NCI-H187 treated with DMSO at 0.1 percent for 48 hours (cell line): ENCODE measurements at regions not wholly inside any gene's neighbourhood (a gene's known extent, or its start where the extent isn't known, plus 50 kb on each side); places are given as distances from the start of the nearest gene placed in this dataset.
"Not testable (repeated sequence)": the region's sequence is repeated elsewhere in the genome, so short reads cannot be mapped to it uniquely, and the experiment has no call there.

Experiments used
- DNase-seq: peaks from one replicate; lab custom pipeline; 2025; lab: John Stamatoyannopoulos, UW

DNA sequence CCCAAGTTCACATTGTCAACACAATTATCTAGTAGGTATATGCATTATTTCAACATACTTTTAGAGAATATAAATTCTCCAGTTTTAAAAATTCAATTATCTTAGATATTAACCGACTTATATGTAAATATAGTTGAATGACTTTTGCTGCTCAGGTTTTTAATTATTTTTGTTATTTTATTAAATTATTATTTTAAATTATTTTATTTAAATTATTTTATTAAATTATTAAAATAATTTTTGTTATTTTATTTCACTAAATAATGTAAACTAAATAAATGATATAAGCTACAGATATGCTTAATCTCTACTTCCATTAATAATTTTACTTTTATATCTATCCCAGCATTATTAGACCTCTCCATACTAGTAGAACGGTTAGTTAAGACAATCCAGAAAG, 544.3 kb upstream of the ARRDC3 start:
- DNase-seq = no peak

DNA sequence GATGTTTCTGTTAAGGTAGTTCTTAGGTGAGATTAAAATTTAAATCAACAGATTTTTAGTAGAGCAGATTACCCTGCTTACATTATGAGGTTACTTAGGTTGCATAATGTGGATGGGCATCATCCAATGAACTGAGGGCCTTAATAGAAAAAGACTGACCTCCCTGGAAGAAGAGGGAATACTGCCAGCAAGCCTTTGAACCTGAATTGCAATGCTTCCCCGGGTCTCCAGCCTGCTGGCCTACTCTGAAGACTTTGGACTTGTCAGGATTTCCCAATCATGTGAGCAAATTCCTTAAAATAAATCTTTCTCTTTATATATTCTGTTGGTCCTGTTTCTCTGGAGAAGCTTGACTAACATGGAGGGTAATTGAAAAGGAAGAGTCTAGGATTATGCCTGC, 542.1 kb upstream of the ARRDC3 start:
- no peak for DNase-seq

DNA sequence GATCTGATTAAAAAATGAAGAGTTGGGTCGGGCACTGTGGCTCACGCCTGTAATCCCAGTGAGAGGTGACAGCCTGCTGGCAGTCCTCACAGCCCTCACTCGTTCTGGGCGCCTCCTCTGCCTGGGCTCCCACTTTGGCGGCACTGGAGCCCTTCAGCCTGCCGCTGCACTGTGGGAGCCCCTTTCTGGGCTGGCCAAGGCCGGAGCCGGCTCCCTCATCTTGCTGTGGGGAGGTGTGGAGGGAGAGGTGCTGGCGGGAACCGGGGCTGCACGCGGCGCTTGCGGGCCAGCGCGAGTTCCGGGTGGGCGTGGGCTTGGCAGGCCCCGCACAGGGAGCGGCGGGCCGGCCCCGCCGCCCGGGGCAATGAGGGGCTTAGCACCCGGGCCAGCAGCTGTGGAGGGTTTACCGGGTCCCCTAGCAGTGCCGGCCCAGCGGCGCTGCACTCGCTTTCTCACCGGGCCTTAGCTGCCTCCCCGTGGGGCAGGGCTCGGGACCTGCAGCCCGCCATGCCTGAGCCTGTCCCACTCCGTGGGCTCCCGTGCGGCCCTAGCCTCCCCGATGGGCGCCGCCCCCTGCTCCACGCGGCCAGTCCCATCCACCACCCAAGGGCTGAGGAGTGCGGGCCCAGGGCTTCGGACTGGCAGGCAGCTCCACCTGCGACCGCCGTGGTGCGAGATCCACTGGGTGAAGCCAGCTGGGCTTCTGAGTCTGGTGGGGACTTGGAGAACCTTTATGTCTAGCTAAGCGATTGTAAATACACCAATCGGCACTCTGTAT, 534.1 kb upstream of the ARRDC3 start:
- not testable (repeated sequence) for DNase-seq

DNA sequence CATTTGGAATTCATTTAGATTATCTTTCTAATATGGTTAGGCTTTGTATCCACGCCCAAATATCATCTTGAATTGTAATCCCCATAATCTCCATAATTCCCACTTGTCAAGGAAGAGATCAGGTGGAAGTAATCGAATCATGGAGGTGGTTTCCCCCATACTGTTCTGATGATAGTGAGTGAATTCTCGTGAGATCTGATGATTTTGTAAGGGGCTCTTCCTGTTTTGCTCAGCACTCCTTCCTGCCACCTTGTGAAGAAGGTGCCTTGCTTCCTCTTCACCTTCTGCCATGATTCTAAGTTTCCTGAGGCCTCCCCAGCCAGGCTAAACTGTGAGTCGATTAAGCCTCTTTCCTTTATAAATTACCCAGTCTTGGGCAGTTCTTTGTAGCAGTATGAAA, 527.5 kb upstream of the ARRDC3 start:
- no peak for DNase-seq

DNA sequence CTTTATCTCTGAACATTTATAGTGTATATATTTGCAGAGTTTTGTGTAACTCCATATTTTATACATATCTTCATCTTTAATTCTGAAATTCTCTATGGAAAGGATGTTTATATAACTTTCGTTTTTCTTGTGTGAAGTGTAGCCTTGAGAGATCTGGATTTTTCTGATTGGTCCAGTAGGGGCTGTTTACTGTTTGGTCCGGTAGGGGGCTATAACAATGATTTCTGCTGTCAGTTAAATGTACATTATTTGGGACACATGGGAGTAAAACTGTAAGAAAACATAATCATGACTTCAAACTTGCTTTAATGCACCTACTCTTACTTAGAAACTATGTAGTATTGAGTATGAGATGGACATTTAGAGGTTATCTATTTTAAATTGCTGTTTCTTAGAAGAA, 527.1 kb upstream of the ARRDC3 start:
- DNase-seq = no peak

DNA sequence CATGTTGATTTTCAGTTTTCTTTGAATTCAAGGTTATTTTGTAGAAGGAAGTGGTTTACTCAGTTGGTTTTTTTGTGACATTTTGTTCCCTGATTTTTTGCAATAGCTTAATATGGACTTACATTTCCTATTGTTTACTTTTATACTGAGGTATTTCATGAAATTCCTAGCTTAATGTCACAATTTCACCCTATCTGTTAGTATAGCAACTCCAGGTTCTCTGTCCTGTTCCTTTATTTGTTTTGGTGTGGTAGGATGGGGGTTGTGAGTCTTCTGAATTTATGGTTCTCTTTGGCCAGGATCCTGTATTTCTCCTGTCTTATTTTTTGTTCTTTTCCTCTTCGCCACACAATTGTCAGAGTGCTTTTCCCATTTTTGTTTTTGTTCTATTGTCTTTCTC, 523.4 kb upstream of the ARRDC3 start:
- no peak for DNase-seq

DNA sequence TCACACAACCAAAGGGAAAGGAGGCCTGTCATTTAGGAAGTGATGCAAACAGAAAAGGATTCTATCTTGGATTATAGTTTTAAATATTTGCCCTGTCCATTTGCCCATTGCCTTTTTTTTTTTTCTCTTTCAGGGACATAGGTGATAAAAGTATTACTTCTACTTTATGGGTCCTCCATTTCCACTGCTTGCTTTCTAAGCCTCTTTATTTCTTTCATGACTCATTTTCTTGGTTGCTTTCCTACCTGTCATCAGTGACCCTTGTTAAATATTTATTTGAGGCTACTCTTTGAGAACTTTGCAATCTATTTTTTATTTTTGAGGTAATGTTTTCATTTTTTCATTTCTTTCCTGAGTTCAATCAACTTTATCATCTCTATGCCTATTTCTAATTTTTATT, 522.9 kb upstream of the ARRDC3 start:
- DNase-seq = no peak

DNA sequence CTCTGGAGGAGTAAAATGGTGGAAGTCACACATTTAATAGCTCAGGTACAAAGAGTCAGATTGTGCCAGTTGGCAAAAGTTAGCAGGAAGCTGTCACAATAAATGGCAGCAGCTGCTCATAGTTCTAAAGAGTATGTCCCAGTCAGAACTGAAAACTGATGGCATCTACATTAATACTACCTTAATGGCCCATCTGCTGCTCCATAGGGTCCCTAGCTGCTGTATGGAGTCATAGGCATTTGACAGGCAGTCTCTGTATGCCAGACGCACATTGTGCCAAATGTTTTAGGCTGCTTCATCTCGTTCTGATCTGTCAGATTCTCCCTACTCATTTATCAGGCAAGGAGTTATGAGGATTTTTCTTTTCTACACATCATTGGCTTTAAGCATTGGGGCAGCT, 515.8 kb upstream of the ARRDC3 start:
- no peak for DNase-seq

DNA sequence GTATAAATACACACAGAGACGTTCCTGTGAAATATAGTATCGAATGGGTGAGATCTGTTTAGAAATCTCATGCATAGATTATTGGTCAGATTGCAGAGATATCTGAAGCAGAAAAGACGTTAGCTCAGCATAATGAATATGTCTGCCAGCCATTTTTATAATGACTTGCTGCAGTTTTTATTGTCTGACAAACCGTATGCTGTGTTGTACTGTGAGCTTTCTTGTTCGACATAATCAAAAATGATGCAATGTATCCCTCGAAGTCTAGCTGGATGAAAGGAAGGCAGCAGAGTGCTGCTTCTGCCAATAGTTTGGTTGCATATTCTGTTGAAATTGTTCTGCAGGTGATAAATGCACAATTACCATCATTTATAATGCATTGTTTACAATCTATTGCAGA, 514.9 kb upstream of the ARRDC3 start:
- DNase-seq = no peak

DNA sequence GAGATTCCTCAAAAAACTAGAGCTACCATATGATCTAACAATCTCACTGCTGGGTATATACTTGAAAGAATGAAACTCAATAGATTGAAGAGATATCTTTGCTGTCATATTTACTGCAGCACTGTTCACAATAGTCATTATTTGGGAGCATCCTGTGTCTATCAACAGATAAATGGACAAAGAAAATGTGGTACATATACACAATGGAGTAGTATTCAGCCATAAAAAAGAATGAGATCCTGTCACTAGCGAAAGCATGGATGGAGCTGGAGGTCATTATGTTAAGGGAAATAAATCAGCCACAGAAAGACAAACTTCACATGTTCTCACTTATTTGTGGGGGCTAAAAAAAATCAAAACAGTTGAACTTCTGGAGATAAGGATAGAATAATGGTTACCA, 505.7 kb upstream of the ARRDC3 start:
- DNase-seq = no peak

DNA sequence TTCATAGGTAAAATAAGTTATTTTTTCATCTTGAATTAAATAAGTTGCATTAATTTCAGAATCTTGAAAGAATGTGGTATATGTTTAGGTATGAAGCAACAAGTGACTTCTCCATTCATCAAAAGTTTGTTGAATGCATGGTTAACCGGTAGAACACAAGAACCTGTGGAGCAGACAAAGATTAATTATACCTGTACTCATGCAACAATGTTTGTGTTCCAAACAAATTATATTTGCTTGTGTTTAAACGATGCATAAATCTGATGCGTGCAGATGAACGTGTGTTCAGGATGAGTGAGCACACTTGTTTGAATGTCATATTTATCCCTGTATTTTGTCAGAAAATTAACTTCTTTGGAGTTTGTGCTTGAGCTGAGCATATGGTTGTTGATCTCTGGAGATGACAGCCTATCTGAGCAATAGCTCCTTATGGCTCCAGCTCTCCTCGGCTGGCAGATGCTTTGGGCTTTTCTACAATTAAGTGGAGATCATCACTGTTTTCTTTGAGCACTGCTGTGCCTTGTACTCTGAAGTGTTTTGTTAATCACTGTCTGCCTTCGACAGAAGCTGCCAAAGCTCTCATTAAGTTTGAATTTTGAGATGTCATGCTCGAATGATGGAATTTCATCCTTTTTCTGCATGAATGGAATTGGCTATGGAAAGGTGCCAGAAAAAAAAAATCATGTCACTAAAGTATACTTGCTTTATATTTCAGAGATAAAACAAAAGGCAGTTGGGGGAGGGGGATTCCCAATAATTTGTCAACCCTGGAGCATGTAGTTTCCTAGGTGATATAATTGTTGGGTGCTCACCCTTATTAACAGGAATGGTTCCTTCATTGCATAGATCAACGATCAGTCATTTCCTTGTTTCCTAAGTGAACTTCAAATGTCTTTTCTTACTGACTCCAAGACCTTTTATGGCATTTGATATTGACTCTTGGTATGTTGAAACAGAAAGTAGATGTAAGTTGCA, 502.5 kb upstream of the ARRDC3 start:
- no peak for DNase-seq

DNA sequence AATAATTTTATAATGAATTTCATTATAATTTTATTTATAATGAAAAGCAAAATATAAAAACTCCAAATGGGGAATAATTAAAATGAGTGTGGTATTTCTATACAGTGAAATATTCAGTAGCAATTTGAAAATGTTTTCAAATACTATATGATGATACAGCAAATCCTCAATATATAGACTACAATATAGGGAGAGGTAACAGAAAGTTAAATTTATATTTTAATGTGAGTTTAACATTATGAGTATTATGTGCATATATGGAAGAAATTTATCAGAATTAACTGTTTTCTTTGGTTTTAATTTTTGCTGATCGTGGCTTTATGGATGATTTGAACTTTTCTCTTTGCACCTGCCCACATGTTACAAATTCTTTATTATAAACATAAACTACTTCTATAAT, 500.9 kb upstream of the ARRDC3 start:
- no peak for DNase-seq

DNA sequence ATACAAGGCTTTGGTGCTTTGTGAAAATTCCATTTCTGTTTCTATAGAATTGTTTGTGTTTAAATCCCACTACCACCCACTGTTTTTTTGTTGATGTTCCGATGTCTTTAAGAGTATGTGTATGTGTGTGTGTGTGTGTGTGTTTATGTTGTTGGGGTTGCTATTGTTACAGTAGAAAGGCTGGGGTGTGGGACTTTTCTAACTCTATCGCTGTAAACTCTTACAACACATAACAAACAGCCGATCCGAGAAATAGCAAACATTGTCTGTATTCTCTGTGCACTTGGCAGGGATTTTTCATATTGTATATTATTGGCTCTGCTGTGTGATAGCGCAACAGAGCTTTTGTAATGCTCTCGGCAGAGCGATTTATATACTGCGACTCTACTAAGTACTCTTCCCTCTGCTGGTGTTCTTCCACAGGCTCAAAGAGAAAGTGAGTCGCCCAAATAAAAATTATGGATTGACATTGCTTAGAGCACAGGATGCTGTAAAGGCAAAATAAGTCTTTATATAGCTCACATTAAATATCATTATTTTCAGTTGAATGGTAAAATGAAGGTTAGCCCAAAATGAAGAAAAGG, 492.2 kb upstream of the ARRDC3 start:
- DNase-seq = no peak

DNA sequence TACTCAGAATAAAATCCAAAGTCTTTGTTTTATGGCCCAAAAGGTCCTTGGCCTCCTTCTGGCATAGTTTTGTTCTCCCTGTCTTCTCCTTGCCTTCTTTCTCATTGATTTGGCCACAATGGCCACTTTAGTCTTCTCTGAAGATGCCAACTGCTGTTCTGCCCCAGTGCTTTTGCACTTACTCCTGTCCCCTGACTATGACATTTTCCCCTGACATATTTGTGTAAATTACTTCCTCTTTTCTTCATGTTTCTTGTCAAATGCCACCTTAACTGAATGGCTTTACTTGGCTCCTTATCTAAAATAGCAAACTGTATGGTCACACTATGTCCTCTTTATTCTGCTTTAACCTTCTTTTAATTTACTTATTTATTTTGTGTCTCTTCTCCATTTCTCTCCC, 484.7 kb upstream of the ARRDC3 start:
- no peak for DNase-seq

DNA sequence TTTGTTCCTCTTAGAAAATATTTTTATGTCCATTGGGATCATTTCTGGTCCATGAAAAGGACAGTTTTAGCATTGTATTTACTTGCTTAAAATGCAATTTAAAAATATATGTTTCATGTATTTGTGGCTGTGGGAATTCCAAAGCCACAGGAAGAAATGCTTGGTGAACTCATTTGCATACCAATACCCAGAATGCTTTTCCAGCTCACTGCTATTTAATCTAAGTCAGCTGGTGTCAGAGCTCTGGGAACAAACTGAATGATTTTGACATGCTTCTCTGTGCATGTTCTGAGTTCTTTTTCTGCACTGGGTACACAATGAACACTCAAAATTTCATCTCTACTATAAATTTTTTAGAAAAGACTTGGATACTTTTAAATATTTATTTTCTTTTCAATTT, 482.8 kb upstream of the ARRDC3 start:
- DNase-seq = no peak

DNA sequence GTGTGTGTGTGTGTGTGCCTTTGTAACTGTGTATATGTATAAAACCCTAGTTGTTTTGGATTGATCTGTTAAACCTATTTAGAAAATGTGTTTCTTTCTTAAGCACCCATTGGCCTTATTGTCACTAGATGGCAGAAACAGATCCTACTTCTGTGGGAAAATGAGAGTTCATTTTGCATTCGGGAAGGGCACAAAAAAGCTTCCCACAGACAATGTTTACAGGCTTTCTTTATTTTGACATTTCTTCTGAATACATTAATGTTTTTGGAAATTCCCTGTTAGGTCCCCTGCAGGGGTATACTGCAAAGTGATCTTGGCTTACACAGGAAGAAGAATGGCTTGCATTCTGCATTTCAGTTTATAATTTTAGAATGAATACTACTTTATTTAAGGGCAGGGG, 481.8 kb upstream of the ARRDC3 start:
- no peak for DNase-seq

DNA sequence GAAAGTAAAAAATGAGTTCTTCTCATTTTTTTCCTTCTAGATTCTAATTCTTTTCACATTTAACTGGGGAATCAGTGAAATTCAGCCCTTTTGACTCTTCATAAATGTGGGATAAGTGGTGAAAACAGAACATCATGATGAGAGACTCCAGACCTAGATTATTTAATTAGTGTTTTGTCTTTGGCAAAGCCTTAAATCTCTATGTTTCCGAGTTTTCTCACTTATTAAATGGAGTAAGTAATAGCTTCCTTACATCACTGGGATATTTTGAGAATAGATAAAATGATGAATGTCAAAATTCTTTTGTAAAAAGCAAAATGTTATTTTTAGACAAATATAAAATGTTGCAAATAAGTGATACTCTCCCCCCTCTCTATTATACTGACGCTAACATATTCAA, 468.6 kb upstream of the ARRDC3 start:
- no peak for DNase-seq

DNA sequence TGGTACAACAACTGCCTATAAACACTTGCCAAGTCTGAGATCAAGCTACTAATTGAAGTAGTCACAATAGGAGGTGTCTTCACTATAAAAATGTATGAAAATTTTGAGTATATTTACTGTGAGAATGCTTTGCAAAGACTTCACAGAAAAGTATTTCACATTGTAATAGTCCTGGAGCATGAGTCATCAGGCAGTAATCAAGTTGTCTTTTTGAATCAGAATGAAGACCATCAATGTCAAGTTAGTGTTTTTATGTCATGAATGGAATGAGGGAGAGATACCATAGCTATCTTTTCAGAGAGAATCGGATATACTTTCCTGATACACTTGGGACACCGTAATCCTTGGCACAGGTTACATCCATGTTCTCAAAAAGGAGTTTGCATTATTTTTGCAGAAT, 466.9 kb upstream of the ARRDC3 start:
- no peak for DNase-seq

DNA sequence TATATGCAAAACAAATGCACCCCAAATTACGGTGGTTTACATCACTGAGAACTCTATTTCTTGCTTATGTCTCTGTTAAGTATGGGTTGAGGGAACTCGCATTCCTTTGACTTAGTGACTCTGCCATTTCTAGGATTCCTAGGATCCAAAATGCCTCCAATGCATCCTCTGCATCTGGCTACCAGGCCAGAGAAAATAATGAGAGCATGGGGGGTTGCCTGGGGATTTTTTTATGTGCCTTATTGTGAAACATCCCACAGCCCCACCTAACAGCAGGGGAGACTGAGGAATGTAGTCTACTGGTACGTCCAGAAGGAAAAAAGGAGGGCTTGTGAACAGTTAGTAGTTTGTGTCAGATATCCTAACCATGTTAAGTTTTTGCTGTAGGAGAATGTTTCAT, 466.0 kb upstream of the ARRDC3 start:
- DNase-seq = no peak

DNA sequence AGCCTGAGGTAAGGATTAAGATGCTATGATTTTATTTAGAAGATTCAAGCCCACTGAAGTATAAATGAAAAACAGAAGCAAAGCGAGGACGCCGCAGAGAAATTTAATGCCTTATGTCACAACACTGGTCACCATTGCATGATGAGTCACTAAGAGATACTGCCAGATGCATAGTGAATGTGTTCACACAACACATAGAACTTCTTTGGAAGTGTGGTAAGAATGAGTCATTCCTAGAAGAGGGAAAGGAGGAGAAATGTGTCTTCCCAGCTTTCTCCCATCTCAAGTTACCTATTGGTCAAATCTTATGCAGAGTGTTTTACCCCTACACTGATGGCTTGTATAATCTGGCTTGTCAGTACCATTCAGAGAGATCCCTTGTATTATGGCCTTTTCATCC, 465.3 kb upstream of the ARRDC3 start:
- DNase-seq = no peak

DNA sequence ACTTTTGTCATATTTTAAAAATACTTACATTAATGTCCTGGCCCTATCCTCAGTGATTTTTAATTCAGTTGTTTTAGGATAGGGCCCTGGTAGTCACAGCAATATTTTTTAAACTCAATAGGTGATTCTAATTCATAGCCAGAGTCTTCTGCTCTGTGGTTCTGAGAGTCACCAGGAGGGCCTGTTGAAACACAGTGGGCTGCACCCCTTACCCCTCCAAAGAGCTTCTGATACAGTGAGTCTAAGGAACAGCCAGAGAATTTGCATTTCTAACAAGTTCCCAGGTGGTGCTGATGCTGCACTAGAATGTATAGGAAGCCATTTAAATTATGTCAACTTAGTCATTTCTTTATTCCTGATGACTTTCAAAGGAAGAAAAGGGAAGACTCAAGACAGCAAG, 458.3 kb upstream of the ARRDC3 start:
- no peak for DNase-seq

DNA sequence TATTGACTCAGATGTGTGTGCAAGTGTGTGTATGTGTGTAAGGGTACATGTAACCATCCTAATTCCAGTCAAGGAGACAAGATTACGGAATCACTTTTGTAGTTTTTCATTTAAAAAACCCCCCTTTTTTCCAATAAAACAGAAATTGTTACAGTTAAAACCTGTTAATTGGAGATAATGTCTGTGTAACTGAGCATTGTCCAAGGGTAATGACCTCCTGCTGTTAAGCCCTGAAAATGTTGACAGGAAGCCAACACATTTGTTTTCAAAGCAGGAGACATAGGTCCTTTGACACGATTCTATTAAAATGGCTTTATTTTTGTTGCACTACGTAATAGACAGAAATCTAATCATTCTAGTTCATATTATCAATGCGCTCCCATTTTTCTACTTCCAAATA, 457.3 kb upstream of the ARRDC3 start:
- no peak for DNase-seq

DNA sequence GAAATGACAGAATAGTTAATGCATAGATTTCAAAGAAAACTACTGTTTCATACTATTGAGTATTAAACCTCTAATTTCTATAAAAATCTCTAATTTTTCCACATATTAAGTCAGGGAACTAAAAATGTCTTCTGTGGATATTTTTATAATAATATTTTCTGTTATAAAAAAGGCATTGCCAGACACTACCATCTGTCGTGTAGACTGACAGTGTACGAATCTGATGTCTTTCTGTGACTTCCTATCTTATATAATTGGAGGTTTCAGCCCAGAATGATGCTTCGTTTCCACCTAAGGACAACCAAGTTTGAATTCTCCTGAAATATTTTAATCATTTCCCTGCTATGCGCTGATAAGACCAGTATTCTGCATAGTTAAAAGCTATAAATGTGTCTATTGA, 456.6 kb upstream of the ARRDC3 start:
- DNase-seq = no peak
